GM23248 (cell line): ENCODE measurements at regions not wholly inside any gene's neighbourhood (a gene's known extent, or its start where the extent isn't known, plus 50 kb on each side); places are given as distances from the start of the nearest gene placed in this dataset.

ENCODE experiments used
- DNase-seq: peaks from one replicate; pipeline ENCODE4 v3.0.0-alpha.2; 2015
- H2AFZ ChIP-seq: fragments of 200-600 bp; sonication (generic); 2 replicates; pipeline ENCODE4 v1.6.1; 2016; ENCODE audit warnings: antibody characterized with exemption
- H3F3A ChIP-seq: fragments of 200-600 bp; sonication (generic); 2 replicates; pipeline ENCODE4 v1.6.1; 2016; ENCODE audit warnings: mild to moderate bottlenecking, antibody characterized with exemption, mixed run types; ENCODE audit not compliant: insufficient read depth
- H3K27ac ChIP-seq: fragments of 200-600 bp; sonication (generic); 2 replicates; pipeline ENCODE4 v1.5.1; 2016; ENCODE audit warnings: mild to moderate bottlenecking
- H3K27me3 ChIP-seq: fragments of 200-600 bp; sonication (generic); replicated peaks from 2 replicates; pipeline ENCODE4 v1.6.1; 2016; ENCODE audit warnings: mild to moderate bottlenecking; ENCODE audit not compliant: insufficient read depth
- H3K36me3 ChIP-seq: fragments of 200-600 bp; sonication (generic); 2 replicates; pipeline ENCODE4 v1.6.1; 2016; ENCODE audit warnings: low read depth, mild to moderate bottlenecking
- H3K4me1 ChIP-seq: fragments of 200-600 bp; sonication (generic); 2 replicates; pipeline ENCODE4 v1.6.1; 2016; ENCODE audit warnings: mild to moderate bottlenecking; ENCODE audit not compliant: insufficient read depth
- H3K4me2 ChIP-seq: fragments of 200-600 bp; sonication (generic); one replicate; pipeline ENCODE4 v1.6.1; 2016; ENCODE audit warnings: mild to moderate bottlenecking; ENCODE audit not compliant: unreplicated experiment
- H3K4me3 ChIP-seq: fragments of 200-600 bp; sonication (generic); 2 replicates; pipeline ENCODE4 v1.5.1; 2016; ENCODE audit warnings: mild to moderate bottlenecking
- H3K79me2 ChIP-seq: fragments of 200-600 bp; sonication (generic); 2 replicates; pipeline ENCODE4 v1.6.1; 2016; ENCODE audit warnings: mild to moderate bottlenecking; ENCODE audit not compliant: insufficient read depth
- H3K9ac ChIP-seq: fragments of 200-600 bp; sonication (generic); 2 replicates; pipeline ENCODE4 v1.6.1; 2016; ENCODE audit warnings: mild to moderate bottlenecking
- H3K9me2 ChIP-seq: fragments of 200-600 bp; sonication (generic); 2 replicates; pipeline ENCODE4 v1.6.1; 2016; ENCODE audit warnings: mixed run types, mild to moderate bottlenecking, moderate library complexity; ENCODE audit not compliant: insufficient read depth
- H3K9me3 ChIP-seq: fragments of 200-600 bp; sonication (generic); one replicate; pipeline ENCODE4 v1.6.1; 2017; ENCODE audit warnings: low read depth
- H4K20me1 ChIP-seq: fragments of 200-600 bp; sonication (generic); 2 replicates; pipeline ENCODE4 v1.6.0; 2016; ENCODE audit not compliant: insufficient read depth
- EZH2 ChIP-seq: fragments of 200-600 bp; sonication (generic); IDR thresholded peaks from 2 replicates; pipeline ENCODE4 v1.6.1; 2018; ENCODE audit warnings: antibody characterized with exemption, mild to moderate bottlenecking; ENCODE audit not compliant: insufficient read depth, poor library complexity, severe bottlenecking
- EZH2phosphoT487 ChIP-seq: fragments of 200-600 bp; sonication (generic); IDR thresholded peaks from 2 replicates; pipeline ENCODE4 v1.6.1; 2018; ENCODE audit warnings: antibody characterized with exemption, moderate library complexity, mild to moderate bottlenecking, low read depth; ENCODE audit not compliant: insufficient read depth
- WGBS, 2 experiments: methylation state at CpG; one replicate each; pipeline ENCODE4 v1.1.6; 2015 to 2017; ENCODE audit warnings: low lambda C conversion rate in 2 of 2, low coverage in 1 of 2; ENCODE audit errors: missing lambda C conversion rate in 2 of 2; 5-methylcytosine and 5-hydroxymethylcytosine counted together
- in situ Hi-C: fragments of 300-500 bp; cut with MboI; formaldehyde crosslinking; loops from 2 replicates; pipeline ENCODE4 v1.15.0; 2020

- no peaks in the 10 kb centered on the region for H3K9me3 ChIP-seq
- H3F3A ChIP-seq, result no peaks in the 10 kb centered on the region
- no peaks in the 10 kb centered on the region for H3K9me2 ChIP-seq
- H3K9ac ChIP-seq, result no peak overlapping the region
- H3K36me3 ChIP-seq, result no peaks in the 10 kb centered on the region
- DNase-seq, result no peak
- no peaks in the 10 kb centered on the region for H3K4me1 ChIP-seq
- no peak overlapping the region for H3K27ac ChIP-seq
- in situ Hi-C loops, result no loop called here
- TF ChIP-seq EZH2phosphoT487 (no peak), EZH2 (no peak)
- H4K20me1 ChIP-seq, result no peaks in the 10 kb centered on the region; the same call in 1 of the 2 replicates
- no peak overlapping the region for H3K4me2 ChIP-seq
- no peak overlapping the region for H3K4me3 ChIP-seq
- no peak overlapping the region for H2AFZ ChIP-seq
- WGBS, 2 experiments, result 4 to 7% methylated on average over 12 of the region's 12 CpGs
- H3K27me3 ChIP-seq, result no peaks in the 10 kb centered on the region
- no peaks in the 10 kb centered on the region for H3K79me2 ChIP-seq
Measured at GRCh38 chr10:28822719-28823464, 145.6 kb downstream of the BAMBI start.

DNA sequence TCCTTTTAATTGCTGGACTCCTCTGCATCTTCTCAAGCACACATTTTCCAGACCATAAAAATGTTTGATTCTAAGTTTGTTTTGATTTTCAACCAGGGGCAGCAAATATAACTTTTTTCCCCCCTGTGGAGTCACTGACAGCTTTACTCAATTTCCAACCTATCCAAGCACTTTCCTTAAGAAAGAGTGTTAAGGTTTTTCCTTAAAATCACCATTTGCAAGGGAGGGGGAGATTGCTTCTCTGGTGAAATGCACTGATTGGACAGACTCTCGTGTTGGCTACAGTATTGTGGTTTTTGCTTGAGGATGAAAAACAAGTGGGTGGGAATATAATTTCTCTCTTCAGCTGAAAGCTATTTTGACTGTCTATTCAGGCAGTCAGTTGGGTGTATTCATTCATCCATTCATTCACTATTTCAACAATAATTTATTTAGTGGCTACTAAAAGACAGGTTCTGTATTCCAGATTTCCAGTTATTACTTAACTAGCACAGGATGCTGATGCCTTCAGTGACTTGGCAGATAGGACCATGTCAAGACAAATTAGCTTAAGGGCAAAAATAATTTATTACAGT lies 146.3 kb downstream of the BAMBI start:
- no peaks in the 10 kb centered on the region for H3K9me3 ChIP-seq
- no peaks in the 10 kb centered on the region for H3K4me1 ChIP-seq
- WGBS, 2 experiments, result 0 to 4% methylated on average over 1 of the region's 1 CpG
- DNase-seq, result no peak
- no peaks in the 10 kb centered on the region for H3K79me2 ChIP-seq
- no peak overlapping the region for H3K4me3 ChIP-seq
- H3K27ac ChIP-seq, result no peak overlapping the region
- no peaks in the 10 kb centered on the region for H3F3A ChIP-seq
- no peaks in the 10 kb centered on the region for H3K27me3 ChIP-seq
- H3K36me3 ChIP-seq, result no peaks in the 10 kb centered on the region
- no peak overlapping the region for H3K9ac ChIP-seq
- H4K20me1 ChIP-seq, result no peaks in the 10 kb centered on the region; the same call in 1 of the 2 replicates
- no peak for TF ChIP-seq EZH2
- TF ChIP-seq EZH2phosphoT487, result no peak
- no peak overlapping the region for H3K4me2 ChIP-seq
- in situ Hi-C loops, result no loop called here
- H3K9me2 ChIP-seq, result no peaks in the 10 kb centered on the region
- H2AFZ ChIP-seq, result no peak overlapping the region

GRCh38 chr10:28833313-28833712 lies 156.0 kb downstream of the BAMBI start:
- TF ChIP-seq EZH2phosphoT487, result no peak
- no peak for TF ChIP-seq EZH2
- WGBS, 2 experiments, result 4 to 8% methylated on average over 4 of the region's 4 CpGs
- H3K9me3 ChIP-seq, result no peaks in the 10 kb centered on the region
- DNase-seq, result no peak
- no peak overlapping the region for H3K4me2 ChIP-seq
- no peaks in the 10 kb centered on the region for H3K9me2 ChIP-seq
- H4K20me1 ChIP-seq, result no peaks in the 10 kb centered on the region
- in situ Hi-C loops, result no loop called here
- H3K27me3 ChIP-seq, result no peaks in the 10 kb centered on the region
- H3K9ac ChIP-seq, result no peak overlapping the region
- H3K4me3 ChIP-seq, result no peak overlapping the region
- H3K4me1 ChIP-seq, result no peaks in the 10 kb centered on the region
- no peaks in the 10 kb centered on the region for H3K79me2 ChIP-seq
- no peaks in the 10 kb centered on the region for H3F3A ChIP-seq
- no peaks in the 10 kb centered on the region for H3K36me3 ChIP-seq
- no peak overlapping the region for H3K27ac ChIP-seq
- H2AFZ ChIP-seq, result no peak overlapping the region

DNA sequence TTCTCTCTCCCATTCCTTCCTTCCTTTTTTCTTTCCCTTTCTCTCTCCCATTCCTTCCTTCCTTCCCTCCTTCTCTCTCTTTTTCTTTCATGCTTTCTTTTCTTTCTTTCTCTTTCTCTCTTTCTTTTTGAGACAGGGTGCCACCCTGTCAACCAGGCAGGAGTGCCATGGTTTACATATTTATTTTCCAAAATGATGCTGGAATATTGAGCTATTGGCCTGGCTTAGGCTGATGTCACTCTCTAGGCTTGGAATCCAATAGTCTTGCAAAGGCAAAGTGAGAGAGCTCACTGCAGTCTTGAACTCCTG lies 159.1 kb downstream of the BAMBI start:
- DNase-seq, result no peak
- Histone ChIP-seq H3K4me3 (no peak overlapping the region), H3K36me3 (no peaks in the 10 kb centered on the region), H3K9me2 (no peaks in the 10 kb centered on the region), H3K9me3 (no peaks in the 10 kb centered on the region), H3K79me2 (no peaks in the 10 kb centered on the region), H3K27me3 (no peaks in the 10 kb centered on the region), H3K27ac (no peak overlapping the region), H3K4me2 (no peak overlapping the region), H2AFZ (no peak overlapping the region), H3K4me1 (no peaks in the 10 kb centered on the region), H4K20me1 (no peaks in the 10 kb centered on the region), H3F3A (no peaks in the 10 kb centered on the region), H3K9ac (no peak overlapping the region)
- in situ Hi-C loops, result no loop called here
- no peak for TF ChIP-seq EZH2
- no peak for TF ChIP-seq EZH2phosphoT487
